ENCODE measurements at regions not wholly inside any gene's neighbourhood (a gene's known extent, or its start where the extent isn't known, plus 50 kb on each side); places are given as distances from the start of the nearest gene placed in this dataset.
A peak's percentile ranks its signal among the peaks of the same experiment; 100 is the strongest.

GRCh38 chr18:9029131-9029530 is 73.4 kb upstream of the NDUFV2 start:
- H3K4me3 ChIP-seq (ENCODE audit: low read length in 2 of 2), result no peak overlapping the region
- H3K9me3 ChIP-seq (ENCODE audit: control insufficient read depth in 2 of 2, low read length in 2 of 2), result no peaks in the 10 kb centered on the region
- H3K9ac ChIP-seq (ENCODE audit: low read depth in 1 of 2, low read length in 2 of 2), result no peak overlapping the region
- H3K4me1 ChIP-seq (ENCODE audit: control insufficient read depth in 2 of 2, insufficient read depth in 2 of 2, low read length in 2 of 2), result no peaks in the 10 kb centered on the region
- H3K27me3 ChIP-seq (ENCODE audit: control insufficient read depth in 2 of 2, insufficient read depth in 2 of 2, low read length in 2 of 2), result no peaks in the 10 kb centered on the region
- H3K27ac ChIP-seq (ENCODE audit: low read depth in 2 of 2, low read length in 2 of 2), result no peak overlapping the region
- H3K36me3 ChIP-seq (ENCODE audit: control insufficient read depth in 2 of 2, insufficient read depth in 2 of 2, low read length in 2 of 2), result no peaks in the 10 kb centered on the region

DNA sequence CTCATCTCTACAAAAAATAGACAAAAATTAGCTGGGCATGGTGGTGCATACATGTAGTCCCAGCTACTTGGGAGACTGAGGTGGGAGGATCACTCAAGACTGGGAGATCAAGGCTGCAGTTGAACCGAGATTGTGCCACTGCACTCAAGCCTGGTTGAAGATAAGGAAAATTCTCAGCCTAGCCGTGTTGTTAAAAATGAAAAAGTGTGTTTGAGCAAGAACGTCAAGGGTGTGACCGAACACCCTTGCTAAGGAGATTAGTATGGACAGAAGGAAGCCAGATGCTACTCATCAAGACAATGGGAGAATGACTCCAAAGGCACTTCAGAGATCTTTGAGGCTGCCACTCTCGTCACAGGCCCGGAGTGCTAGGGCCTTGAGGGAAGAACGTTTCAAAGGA is 70.0 kb upstream of the NDUFV2 start:
- no peaks in the 10 kb centered on the region for H3K9me3 ChIP-seq (ENCODE audit: control insufficient read depth in 2 of 2, low read length in 2 of 2)
- H3K9ac ChIP-seq (ENCODE audit: low read depth in 1 of 2, low read length in 2 of 2), result no peak overlapping the region
- no peak overlapping the region for H3K4me3 ChIP-seq (ENCODE audit: low read length in 2 of 2)
- no peak overlapping the region for H3K27ac ChIP-seq (ENCODE audit: low read depth in 2 of 2, low read length in 2 of 2)
- no peaks in the 10 kb centered on the region for H3K36me3 ChIP-seq (ENCODE audit: control insufficient read depth in 2 of 2, insufficient read depth in 2 of 2, low read length in 2 of 2)
- H3K4me1 ChIP-seq (ENCODE audit: control insufficient read depth in 2 of 2, insufficient read depth in 2 of 2, low read length in 2 of 2), result no peaks in the 10 kb centered on the region
- no peaks in the 10 kb centered on the region for H3K27me3 ChIP-seq (ENCODE audit: control insufficient read depth in 2 of 2, insufficient read depth in 2 of 2, low read length in 2 of 2)

GRCh38 chr18:9038277-9038871 is 64.1 kb upstream of the NDUFV2 start:
- Histone ChIP-seq H3K9me3 (ENCODE audit: control insufficient read depth in 2 of 2, low read length in 2 of 2) (no peaks in the 10 kb centered on the region), H3K27ac (ENCODE audit: low read depth in 2 of 2, low read length in 2 of 2) (no peak overlapping the region), H3K27me3 (ENCODE audit: control insufficient read depth in 2 of 2, insufficient read depth in 2 of 2, low read length in 2 of 2) (no peaks in the 10 kb centered on the region), H3K9ac (ENCODE audit: low read depth in 1 of 2, low read length in 2 of 2) (no peak overlapping the region), H3K4me3 (ENCODE audit: low read length in 2 of 2) (no peak overlapping the region), H3K4me1 (ENCODE audit: control insufficient read depth in 2 of 2, insufficient read depth in 2 of 2, low read length in 2 of 2) (no peaks in the 10 kb centered on the region), H3K36me3 (ENCODE audit: control insufficient read depth in 2 of 2, insufficient read depth in 2 of 2, low read length in 2 of 2) (no peaks in the 10 kb centered on the region)

GRCh38 chr18:9039441-9040071 is 62.9 kb upstream of the NDUFV2 start:
- Histone ChIP-seq H3K4me3 (ENCODE audit: low read length in 2 of 2) (no peak overlapping the region), H3K27me3 (ENCODE audit: control insufficient read depth in 2 of 2, insufficient read depth in 2 of 2, low read length in 2 of 2) (no peaks in the 10 kb centered on the region), H3K4me1 (ENCODE audit: control insufficient read depth in 2 of 2, insufficient read depth in 2 of 2, low read length in 2 of 2) (no peaks in the 10 kb centered on the region), H3K9me3 (ENCODE audit: control insufficient read depth in 2 of 2, low read length in 2 of 2) (no peaks in the 10 kb centered on the region), H3K36me3 (ENCODE audit: control insufficient read depth in 2 of 2, insufficient read depth in 2 of 2, low read length in 2 of 2) (no peaks in the 10 kb centered on the region), H3K9ac (ENCODE audit: low read depth in 1 of 2, low read length in 2 of 2) (no peak overlapping the region), H3K27ac (ENCODE audit: low read depth in 2 of 2, low read length in 2 of 2) (no peak overlapping the region)

DNA sequence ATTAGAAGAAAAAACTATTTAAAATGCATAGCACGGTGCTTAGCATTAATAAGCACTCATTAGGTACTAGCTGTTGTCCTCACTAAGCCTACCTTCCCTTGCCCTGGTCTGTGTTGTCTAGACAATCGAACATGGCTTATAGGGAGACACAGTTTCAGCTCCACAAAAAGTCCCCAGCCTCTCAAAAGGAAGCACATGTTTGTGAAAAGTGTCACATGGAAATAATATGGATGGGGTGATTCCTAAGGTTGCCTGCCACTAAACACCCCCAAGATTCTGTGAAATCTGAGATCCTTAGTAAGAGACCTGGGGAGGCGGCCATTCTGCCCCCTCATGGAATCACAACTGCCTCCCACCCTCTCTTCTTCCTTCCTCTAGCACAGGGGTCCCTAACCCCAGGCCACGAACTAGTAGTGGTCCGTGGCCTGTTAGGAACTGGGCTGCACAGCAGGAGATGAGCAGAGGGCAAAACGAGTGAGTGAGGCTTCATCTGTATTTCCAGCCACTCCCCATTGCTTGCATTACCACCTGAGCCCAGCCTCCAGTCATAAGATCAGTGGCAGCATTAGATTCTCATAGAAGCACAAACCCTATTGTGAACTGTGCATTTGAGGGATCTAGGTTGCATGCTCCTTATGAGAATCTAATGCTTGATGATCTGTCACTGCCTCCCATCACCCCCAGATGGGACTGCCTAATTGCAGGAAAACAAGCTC is 59.6 kb upstream of the NDUFV2 start:
- Histone ChIP-seq H3K36me3 (ENCODE audit: control insufficient read depth in 2 of 2, insufficient read depth in 2 of 2, low read length in 2 of 2) (no peaks in the 10 kb centered on the region), H3K9ac (ENCODE audit: low read depth in 1 of 2, low read length in 2 of 2) (no peak overlapping the region), H3K27ac (ENCODE audit: low read depth in 2 of 2, low read length in 2 of 2) (no peak overlapping the region), H3K9me3 (ENCODE audit: control insufficient read depth in 2 of 2, low read length in 2 of 2) (no peaks in the 10 kb centered on the region), H3K27me3 (ENCODE audit: control insufficient read depth in 2 of 2, insufficient read depth in 2 of 2, low read length in 2 of 2) (no peaks in the 10 kb centered on the region), H3K4me3 (ENCODE audit: low read length in 2 of 2) (no peak overlapping the region), H3K4me1 (ENCODE audit: control insufficient read depth in 2 of 2, insufficient read depth in 2 of 2, low read length in 2 of 2) (no peaks in the 10 kb centered on the region)

- no peaks in the 10 kb centered on the region for H3K27me3 ChIP-seq (ENCODE audit: control insufficient read depth in 2 of 2, insufficient read depth in 2 of 2, low read length in 2 of 2)
- H3K9me3 ChIP-seq (ENCODE audit: control insufficient read depth in 2 of 2, low read length in 2 of 2), result no peaks in the 10 kb centered on the region
- H3K9ac ChIP-seq (ENCODE audit: low read depth in 1 of 2, low read length in 2 of 2), result no peak overlapping the region
- no peaks in the 10 kb centered on the region for H3K4me1 ChIP-seq (ENCODE audit: control insufficient read depth in 2 of 2, insufficient read depth in 2 of 2, low read length in 2 of 2)
- H3K4me3 ChIP-seq (ENCODE audit: low read length in 2 of 2), result no peak overlapping the region
- no peak overlapping the region for H3K27ac ChIP-seq (ENCODE audit: low read depth in 2 of 2, low read length in 2 of 2)
- no peaks in the 10 kb centered on the region for H3K36me3 ChIP-seq (ENCODE audit: control insufficient read depth in 2 of 2, insufficient read depth in 2 of 2, low read length in 2 of 2)
Observed at GRCh38 chr18:9043581-9043980, 58.9 kb upstream of the NDUFV2 start.

GRCh38 chr18:9047715-9048114 is 54.8 kb upstream of the NDUFV2 start:
- no peak overlapping the region for H3K27ac ChIP-seq (ENCODE audit: low read depth in 2 of 2, low read length in 2 of 2)
- H3K9me3 ChIP-seq (ENCODE audit: control insufficient read depth in 2 of 2, low read length in 2 of 2), result peaks cover 0 to 2% of the 10 kb centered on the region in 2 donors
- no peaks in the 10 kb centered on the region for H3K27me3 ChIP-seq (ENCODE audit: control insufficient read depth in 2 of 2, insufficient read depth in 2 of 2, low read length in 2 of 2)
- H3K36me3 ChIP-seq (ENCODE audit: control insufficient read depth in 2 of 2, insufficient read depth in 2 of 2, low read length in 2 of 2), result no peaks in the 10 kb centered on the region
- H3K9ac ChIP-seq (ENCODE audit: low read depth in 1 of 2, low read length in 2 of 2), result no peak overlapping the region
- H3K4me1 ChIP-seq (ENCODE audit: control insufficient read depth in 2 of 2, insufficient read depth in 2 of 2, low read length in 2 of 2), result no peaks in the 10 kb centered on the region
- no peak overlapping the region for H3K4me3 ChIP-seq (ENCODE audit: low read length in 2 of 2)

- Histone ChIP-seq H3K36me3 (ENCODE audit: control insufficient read depth in 2 of 2, insufficient read depth in 2 of 2, low read length in 2 of 2) (no peaks in the 10 kb centered on the region), H3K9ac (ENCODE audit: low read depth in 1 of 2, low read length in 2 of 2) (no peak overlapping the region), H3K27ac (ENCODE audit: low read depth in 2 of 2, low read length in 2 of 2) (no peak overlapping the region), H3K27me3 (ENCODE audit: control insufficient read depth in 2 of 2, insufficient read depth in 2 of 2, low read length in 2 of 2) (no peaks in the 10 kb centered on the region), H3K9me3 (ENCODE audit: control insufficient read depth in 2 of 2, low read length in 2 of 2) (peaks cover 0 to 2% of the 10 kb centered on the region in 2 donors), H3K4me3 (ENCODE audit: low read length in 2 of 2) (no peak overlapping the region), H3K4me1 (ENCODE audit: control insufficient read depth in 2 of 2, insufficient read depth in 2 of 2, low read length in 2 of 2) (no peaks in the 10 kb centered on the region)
Observed at GRCh38 chr18:9048236-9048635, 54.3 kb upstream of the NDUFV2 start.

- no peaks in the 10 kb centered on the region for H3K27me3 ChIP-seq (ENCODE audit: control insufficient read depth in 2 of 2, insufficient read depth in 2 of 2, low read length in 2 of 2)
- no peaks in the 10 kb centered on the region for H3K4me1 ChIP-seq (ENCODE audit: control insufficient read depth in 2 of 2, insufficient read depth in 2 of 2, low read length in 2 of 2)
- H3K4me3 ChIP-seq (ENCODE audit: low read length in 2 of 2), result peak overlapping the region in 1 of 2 donors; percentile 20
- H3K36me3 ChIP-seq (ENCODE audit: control insufficient read depth in 2 of 2, insufficient read depth in 2 of 2, low read length in 2 of 2), result no peaks in the 10 kb centered on the region
- H3K27ac ChIP-seq (ENCODE audit: low read depth in 2 of 2, low read length in 2 of 2), result peak overlapping the region in 1 of 2 donors; percentile 16
- H3K9me3 ChIP-seq (ENCODE audit: control insufficient read depth in 2 of 2, low read length in 2 of 2), result peaks cover 0 to 2% of the 10 kb centered on the region in 2 donors
- no peak overlapping the region for H3K9ac ChIP-seq (ENCODE audit: low read depth in 1 of 2, low read length in 2 of 2)
Observed at GRCh38 chr18:9048808-9049494, 53.5 kb upstream of the NDUFV2 start.

- Histone ChIP-seq H3K36me3 (ENCODE audit: control insufficient read depth in 2 of 2, insufficient read depth in 2 of 2, low read length in 2 of 2) (no peaks in the 10 kb centered on the region), H3K9ac (ENCODE audit: low read depth in 1 of 2, low read length in 2 of 2) (no peak overlapping the region), H3K27ac (ENCODE audit: low read depth in 2 of 2, low read length in 2 of 2) (no peak overlapping the region), H3K9me3 (ENCODE audit: control insufficient read depth in 2 of 2, low read length in 2 of 2) (peaks cover 0 to 2% of the 10 kb centered on the region in 2 donors), H3K4me3 (ENCODE audit: low read length in 2 of 2) (peak overlapping the region in 1 of 2 donors; percentile 20), H3K27me3 (ENCODE audit: control insufficient read depth in 2 of 2, insufficient read depth in 2 of 2, low read length in 2 of 2) (no peaks in the 10 kb centered on the region), H3K4me1 (ENCODE audit: control insufficient read depth in 2 of 2, insufficient read depth in 2 of 2, low read length in 2 of 2) (no peaks in the 10 kb centered on the region)
Observed at GRCh38 chr18:9049495-9049809, 53.0 kb upstream of the NDUFV2 start.
